ENCODE measurements at regions not wholly inside any gene's neighbourhood (a gene's known extent, or its start where the extent isn't known, plus 50 kb on each side); places are given as distances from the start of the nearest gene placed in this dataset.

DNA sequence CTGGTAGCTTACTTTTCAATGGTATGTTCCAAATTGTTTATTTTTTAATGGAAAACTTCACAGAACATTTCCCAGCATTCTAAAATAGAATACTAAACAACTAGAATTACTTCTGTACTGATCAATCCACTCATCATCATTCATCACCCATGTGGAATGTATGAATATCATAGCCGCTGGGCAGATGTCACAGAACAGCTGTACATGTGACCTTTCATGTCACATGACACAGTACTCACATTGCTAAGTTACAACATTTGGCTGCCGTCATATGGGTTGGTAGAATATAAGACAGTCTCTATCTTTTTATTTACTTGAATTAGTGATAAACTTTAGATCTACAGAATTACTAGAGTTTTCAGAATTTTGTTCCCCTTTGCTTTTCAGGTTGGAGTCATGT lies 387.6 kb downstream of the ZEB2 start:
- intact Hi-C loops (cut with DNase I), result no loop called here

GRCh38 chr2:144131042-144131441 lies 388.9 kb downstream of the ZEB2 start:
- Histone ChIP-seq H3K36me3 (no peaks in the 10 kb centered on the region), H3K4me1 (replicated peaks) (no peaks in the 10 kb centered on the region), H3K4me3 (no peak overlapping the region), H3K27ac (no peak overlapping the region), H3K9me3 (no peaks in the 10 kb centered on the region), H3K27me3 (replicated peaks; ENCODE audit: insufficient read depth) (no peaks in the 10 kb centered on the region)
- no peak for DNase-seq (ENCODE audit: low spot score)
- no peak for TF ChIP-seq POLR2AphosphoS5 (IDR thresholded peaks at IDR 0.05)
- WGBS, result 88% methylated on average over 5 of the region's 5 CpGs
- intact Hi-C loops (cut with DNase I), result no loop called here

More for the DNA sequence above, 387.6 kb downstream of the ZEB2 start:
- whole genome bisulfite sequencing, result 95% methylated on average over 2 of the region's 2 CpGs
- Histone ChIP-seq H3K4me1 (replicated peaks) (no peaks in the 10 kb centered on the region), H3K9me3 (no peaks in the 10 kb centered on the region), H3K4me3 (no peak overlapping the region), H3K27ac (no peak overlapping the region), H3K27me3 (replicated peaks; ENCODE audit: insufficient read depth) (no peaks in the 10 kb centered on the region), H3K36me3 (no peaks in the 10 kb centered on the region)
- no peak for TF ChIP-seq CTCF (IDR thresholded peaks at IDR 0.05)
- no peak for TF ChIP-seq POLR2AphosphoS5 (IDR thresholded peaks at IDR 0.05)
- TF ChIP-seq POLR2A (IDR thresholded peaks at IDR 0.05), result no peak
- no peak for DNase-seq (ENCODE audit: low spot score)

GRCh38 chr2:144130551-144130950 lies 389.4 kb downstream of the ZEB2 start:
- no peak for DNase-seq (ENCODE audit: low spot score)
- H3K36me3 ChIP-seq, result no peaks in the 10 kb centered on the region
- no peak overlapping the region for H3K4me3 ChIP-seq
- H3K9me3 ChIP-seq, result no peaks in the 10 kb centered on the region
- no peaks in the 10 kb centered on the region for H3K27me3 ChIP-seq (replicated peaks; ENCODE audit: insufficient read depth)
- no peak for TF ChIP-seq POLR2A (IDR thresholded peaks at IDR 0.05)
- TF ChIP-seq CTCF (IDR thresholded peaks at IDR 0.05), result no peak
- no peak for TF ChIP-seq POLR2AphosphoS5 (IDR thresholded peaks at IDR 0.05)
- no peaks in the 10 kb centered on the region for H3K4me1 ChIP-seq (replicated peaks)
- no peak overlapping the region for H3K27ac ChIP-seq
- intact Hi-C loops (cut with DNase I), result no loop called here

GRCh38 chr2:144128130-144128746 lies 391.7 kb downstream of the ZEB2 start:
- no peak overlapping the region for H3K4me3 ChIP-seq
- no peak for TF ChIP-seq CTCF (IDR thresholded peaks at IDR 0.05)
- no peak for TF ChIP-seq POLR2A (IDR thresholded peaks at IDR 0.05)
- no peak for TF ChIP-seq POLR2AphosphoS5 (IDR thresholded peaks at IDR 0.05)
- no peaks in the 10 kb centered on the region for H3K36me3 ChIP-seq
- no peak overlapping the region for H3K27ac ChIP-seq
- WGBS, result 93% methylated on average over 1 of the region's 1 CpG
- intact Hi-C loops (cut with DNase I), result no loop called here
- no peak for DNase-seq (ENCODE audit: low spot score)
- H3K27me3 ChIP-seq (replicated peaks; ENCODE audit: insufficient read depth), result no peaks in the 10 kb centered on the region
- no peaks in the 10 kb centered on the region for H3K4me1 ChIP-seq (replicated peaks)
- H3K9me3 ChIP-seq, result no peaks in the 10 kb centered on the region

GRCh38 chr2:144127693-144128092 lies 392.2 kb downstream of the ZEB2 start:
- H3K4me3 ChIP-seq, result no peak overlapping the region
- WGBS, result 98% methylated on average over 2 of the region's 2 CpGs
- intact Hi-C loops (cut with DNase I), result no loop called here
- H3K27me3 ChIP-seq (replicated peaks; ENCODE audit: insufficient read depth), result no peaks in the 10 kb centered on the region
- no peaks in the 10 kb centered on the region for H3K4me1 ChIP-seq (replicated peaks)
- DNase-seq (ENCODE audit: low spot score), result no peak
- H3K9me3 ChIP-seq, result no peaks in the 10 kb centered on the region
- H3K36me3 ChIP-seq, result no peaks in the 10 kb centered on the region
- TF ChIP-seq POLR2AphosphoS5 (IDR thresholded peaks at IDR 0.05) (no peak), POLR2A (IDR thresholded peaks at IDR 0.05) (no peak), CTCF (IDR thresholded peaks at IDR 0.05) (no peak)
- H3K27ac ChIP-seq, result no peak overlapping the region
